Suprapubic skin (tissue), 3 donors: ENCODE measurements at regions not wholly inside any gene's neighbourhood (a gene's known extent, or its start where the extent isn't known, plus 50 kb on each side); places are given as distances from the start of the nearest gene placed in this dataset.

Experiments used
- POLR2AphosphoS5 ChIP-seq, 3 donors: sonication (generic); formaldehyde crosslinking; IDR thresholded peaks; one replicate each; pipeline ENCODE4 v1.6.1; 2017; ENCODE audit warnings: antibody characterized with exemption in 3 of 3
- TF ChIP-seq, protein P1 (sequence below), 2 donors: fragments of 200-600 bp in 1 of 2; fragments of 450-650 bp in 1 of 2; sonication (generic) in 1 of 2; IDR thresholded peaks; one replicate each; pipeline ENCODE4 v1.5.1; 2016 to 2019; ENCODE audit warnings: antibody characterized with exemption in 2 of 2, mild to moderate bottlenecking in 1 of 2, moderate library complexity in 1 of 2

GRCh38 chr2:138421315-138421970 is 80.1 kb upstream of the SPOPL start:
- no peak for TF ChIP-seq POLR2AphosphoS5 (IDR thresholded peaks at IDR 0.05)
- TF ChIP-seq, protein P1, sequence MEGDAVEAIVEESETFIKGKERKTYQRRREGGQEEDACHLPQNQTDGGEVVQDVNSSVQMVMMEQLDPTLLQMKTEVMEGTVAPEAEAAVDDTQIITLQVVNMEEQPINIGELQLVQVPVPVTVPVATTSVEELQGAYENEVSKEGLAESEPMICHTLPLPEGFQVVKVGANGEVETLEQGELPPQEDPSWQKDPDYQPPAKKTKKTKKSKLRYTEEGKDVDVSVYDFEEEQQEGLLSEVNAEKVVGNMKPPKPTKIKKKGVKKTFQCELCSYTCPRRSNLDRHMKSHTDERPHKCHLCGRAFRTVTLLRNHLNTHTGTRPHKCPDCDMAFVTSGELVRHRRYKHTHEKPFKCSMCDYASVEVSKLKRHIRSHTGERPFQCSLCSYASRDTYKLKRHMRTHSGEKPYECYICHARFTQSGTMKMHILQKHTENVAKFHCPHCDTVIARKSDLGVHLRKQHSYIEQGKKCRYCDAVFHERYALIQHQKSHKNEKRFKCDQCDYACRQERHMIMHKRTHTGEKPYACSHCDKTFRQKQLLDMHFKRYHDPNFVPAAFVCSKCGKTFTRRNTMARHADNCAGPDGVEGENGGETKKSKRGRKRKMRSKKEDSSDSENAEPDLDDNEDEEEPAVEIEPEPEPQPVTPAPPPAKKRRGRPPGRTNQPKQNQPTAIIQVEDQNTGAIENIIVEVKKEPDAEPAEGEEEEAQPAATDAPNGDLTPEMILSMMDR (IDR thresholded peaks at IDR 0.05) = no peak
